Right lobe of liver (tissue), 4 donors: ENCODE measurements at regions not wholly inside any gene's neighbourhood (a gene's known extent, or its start where the extent isn't known, plus 50 kb on each side); places are given as distances from the start of the nearest gene placed in this dataset.

Source experiments
- CTCF ChIP-seq, 4 donors: fragments of 200-600 bp in 3 of 4; fragments of 450-650 bp in 1 of 4; IDR thresholded peaks; one replicate each; pipeline versions ENCODE4 v1.5.1 to v1.8.0; 2016 to 2022; ENCODE audit warnings: antibody characterized with exemption in 4 of 4, mild to moderate bottlenecking in 2 of 4
- POLR2A ChIP-seq: fragments of 450-650 bp; IDR thresholded peaks from one replicate; pipeline ENCODE4 v1.6.1; 2017; ENCODE audit warnings: antibody characterized with exemption, mild to moderate bottlenecking
- donor health status: DM: no; HTN: no; CAD: no.
- donor health status: DM: no; HTN: no; CAD: no.
- donor health status: DM: no; HTN: yes; CAD: no.

- TF ChIP-seq POLR2A (no peak), CTCF (IDR thresholded peaks at IDR 0.05) (no peak)
These were observed 398.8 kb downstream of the SEC16B start for GRCh38 chr1:177571076-177571475.
